Keratinocyte (primary cell): ENCODE measurements at regions not wholly inside any gene's neighbourhood (a gene's known extent, or its start where the extent isn't known, plus 50 kb on each side); places are given as distances from the start of the nearest gene placed in this dataset.

Experiments used
- DNase-seq: peaks from one replicate; pipeline ENCODE4 v3.0.0-alpha.2; 2011; ENCODE audit warnings: low read depth, missing footprints, low spot score
- FAIRE-seq: peaks from 2 replicates; lab custom pipeline; 2011; peaks lifted over from hg19 to GRCh38; lab: Jason Lieb, UNC
- H2AFZ ChIP-seq: 2 replicates; pipeline ENCODE4 v1.6.0; 2012; ENCODE audit warnings: low read length, control low read depth, inconsistent platforms; ENCODE audit not compliant: control insufficient read depth
- H3K27ac ChIP-seq: 2 replicates; pipeline ENCODE4 v1.5.1; 2011; ENCODE audit warnings: low read length; ENCODE audit not compliant: control insufficient read depth, insufficient read depth
- H3K27me3 ChIP-seq: 3 replicates; pipeline ENCODE4 v1.6.0; 2011; ENCODE audit warnings: low read length; ENCODE audit not compliant: control insufficient read depth, insufficient read depth; ENCODE audit errors: extremely low read depth
- H3K36me3 ChIP-seq, 2 experiments: 2 replicates in 1 of 2; 3 replicates in 1 of 2; pipeline ENCODE4 v1.5.1; 2011; ENCODE audit warnings: low read length in 2 of 2, mild to moderate bottlenecking in 1 of 2; ENCODE audit not compliant: control insufficient read depth in 2 of 2, insufficient read depth in 2 of 2; ENCODE audit errors: extremely low read depth in 1 of 2
- H3K4me1 ChIP-seq: 3 replicates; pipeline ENCODE4 v1.5.1; 2011; ENCODE audit warnings: low read length; ENCODE audit not compliant: control insufficient read depth, insufficient read depth; ENCODE audit errors: extremely low read depth
- H3K4me2 ChIP-seq: 3 replicates; pipeline ENCODE4 v1.6.0; 2011; ENCODE audit warnings: low read depth, low read length; ENCODE audit not compliant: control insufficient read depth, insufficient read depth; ENCODE audit errors: extremely low read depth
- H3K4me3 ChIP-seq, 3 experiments: fragments of 200-600 bp in 1 of 3; sonication (generic) in 1 of 3; 2 replicates in 2 of 3; 3 replicates in 1 of 3; pipeline ENCODE4 v1.5.1; 2011 to 2016; ENCODE audit warnings: low read length in 3 of 3, mild to moderate bottlenecking in 3 of 3, control low read depth in 2 of 3, inconsistent platforms in 1 of 3, low read depth in 1 of 3, mixed read lengths in 1 of 3, mixed run types in 1 of 3, moderate library complexity in 1 of 3; ENCODE audit not compliant: control insufficient read depth in 2 of 3, insufficient read depth in 2 of 3; ENCODE audit errors: extremely low read depth in 1 of 3
- H3K79me2 ChIP-seq: 2 replicates; pipeline ENCODE4 v1.6.0; 2012; ENCODE audit warnings: low read length; ENCODE audit not compliant: control insufficient read depth, insufficient read depth
- H3K9ac ChIP-seq: 3 replicates; pipeline ENCODE4 v1.6.0; 2011; ENCODE audit warnings: low read length; ENCODE audit not compliant: control insufficient read depth, insufficient read depth; ENCODE audit errors: extremely low read depth
- H3K9me1 ChIP-seq: 3 replicates; pipeline ENCODE4 v1.6.0; 2011; ENCODE audit warnings: low read length; ENCODE audit not compliant: control insufficient read depth, insufficient read depth; ENCODE audit errors: extremely low read depth
- H3K9me3 ChIP-seq: 2 replicates; pipeline ENCODE4 v1.5.1; 2012; ENCODE audit warnings: low read depth, low read length; ENCODE audit not compliant: control insufficient read depth
- H4K20me1 ChIP-seq: 3 replicates; pipeline ENCODE4 v1.6.0; 2011; ENCODE audit warnings: low read length; ENCODE audit not compliant: control insufficient read depth, insufficient read depth; ENCODE audit errors: extremely low read depth
- CTCF ChIP-seq, 3 experiments: IDR thresholded peaks in 1 of 3; conservative IDR thresholded peaks in 1 of 3; optimal IDR thresholded peaks in 1 of 3; 2 replicates in 2 of 3; 3 replicates in 1 of 3; pipeline versions ENCODE3 to v1.5.1; 2011; ENCODE audit warnings: low read length in 3 of 3, mild to moderate bottlenecking in 3 of 3, moderate library complexity in 2 of 3, control low read depth in 1 of 3, inconsistent platforms in 1 of 3; ENCODE audit not compliant: insufficient read depth in 2 of 3; ENCODE audit errors: extremely low read depth in 1 of 3
- EZH2 ChIP-seq: IDR thresholded peaks from one replicate; pipeline ENCODE4 v1.6.1; 2012; ENCODE audit warnings: inconsistent platforms, mild to moderate bottlenecking, low read length, moderate library complexity
- dilution Hi-C: fragments of 300-500 bp; cut with MboI; formaldehyde crosslinking; loops from one replicate; pipeline ENCODE4 v1.7.0; 2020; ENCODE audit warnings: low sequenced_read_pairs; ENCODE audit not compliant: extremely low pct_ligation_motif_present
- small RNA-seq, 3 experiments: library from RNA; depleted of rRNA; stranded (forward); fragments of <200 nt; gene quantifications; one replicate each; pipeline ENCODE3, GENCODE V24; 2012; ENCODE audit warnings: low read depth in 3 of 3, low replicate concordance in 1 of 3; ENCODE audit not compliant: insufficient read length in 3 of 3

- Histone ChIP-seq H3K27ac (no peak overlapping the region), H3K4me3 (no peak overlapping the region), H3K27me3 (no peaks in the 10 kb centered on the region), H3K9ac (no peak overlapping the region), H2AFZ (no peak overlapping the region), H4K20me1 (no peaks in the 10 kb centered on the region), H3K4me1 (no peaks in the 10 kb centered on the region), H3K79me2 (no peaks in the 10 kb centered on the region), H3K36me3 (no peaks in the 10 kb centered on the region), H3K9me3 (no peaks in the 10 kb centered on the region), H3K9me1 (no peaks in the 10 kb centered on the region), H3K4me2 (no peak overlapping the region)
- no peak for DNase-seq
- TF ChIP-seq CTCF (optimal IDR thresholded peaks at IDR 0.05 in 1 of 3, IDR thresholded peaks at IDR 0.05 in 1 of 3, conservative IDR thresholded peaks at IDR 0.05 in 1 of 3; ENCODE audit: extremely low read depth in 1 of 3, insufficient read depth in 2 of 3, low read length in 3 of 3): no peak
- FAIRE-seq: no peak
- dilution Hi-C loops: no loop called here
Measured at GRCh38 chr6:24072038-24072746, 53.8 kb upstream of the NRSN1 start.

GRCh38 chr6:24076011-24076410, 50.0 kb upstream of the NRSN1 start:
- TF ChIP-seq CTCF (optimal IDR thresholded peaks at IDR 0.05 in 1 of 3, IDR thresholded peaks at IDR 0.05 in 1 of 3, conservative IDR thresholded peaks at IDR 0.05 in 1 of 3; ENCODE audit: extremely low read depth in 1 of 3, insufficient read depth in 2 of 3, low read length in 3 of 3) (no peak), EZH2 (no peak)
- H3K9me3 ChIP-seq: no peaks in the 10 kb centered on the region
- no peak overlapping the region for H3K4me2 ChIP-seq
- H3K27me3 ChIP-seq: no peaks in the 10 kb centered on the region
- no peaks in the 10 kb centered on the region for H4K20me1 ChIP-seq
- H3K79me2 ChIP-seq: no peaks in the 10 kb centered on the region
- H3K4me1 ChIP-seq: no peaks in the 10 kb centered on the region
- H3K27ac ChIP-seq: no peak overlapping the region
- H3K9ac ChIP-seq: no peak overlapping the region
- no peaks in the 10 kb centered on the region for H3K9me1 ChIP-seq
- dilution Hi-C loops: no loop called here
- no peak overlapping the region for H3K4me3 ChIP-seq
- no peak for DNase-seq
- FAIRE-seq: no peak
- no peak overlapping the region for H2AFZ ChIP-seq
- no peaks in the 10 kb centered on the region for H3K36me3 ChIP-seq

Small RNAs in the stretch of these regions (small RNA-seq; reads per million reads assigned to genes)
- gene AL133270.1 (0 reads per million in 3 experiments), gene RNU6-1060P (0 reads per million in 3 experiments), gene SPTLC1P2 (0 reads per million in 3 experiments)
